ENCODE measurements at regions not wholly inside any gene's neighbourhood (a gene's known extent, or its start where the extent isn't known, plus 50 kb on each side); places are given as distances from the start of the nearest gene placed in this dataset.

- no peak for TF ChIP-seq SP2 (IDR thresholded peaks at IDR 0.05; ENCODE audit: low read length)
Measured at GRCh38 chr1:239723776-239724367, 337.5 kb downstream of the CHRM3 start (continued).

Data from H1 (cell line).